Gastroesophageal sphincter (tissue), 4 donors: ENCODE measurements at regions not wholly inside any gene's neighbourhood (a gene's known extent, or its start where the extent isn't known, plus 50 kb on each side); places are given as distances from the start of the nearest gene placed in this dataset.

Experiments
- ATAC-seq: fragments of 150-250 bp; one replicate; pipeline ENCODE4 v1.9.1; 2016; ENCODE audit warnings: mild to moderate bottlenecking, moderate library complexity
- H3K27ac ChIP-seq, 4 donors: fragments of 200-600 bp; sonication (generic) in 3 of 4; 1 replicate in 3 of 4; 2 replicates in 1 of 4; pipeline ENCODE4 v1.5.1; 2016 to 2019
- H3K27me3 ChIP-seq: fragments of 200-600 bp; sonication (generic); one replicate; pipeline ENCODE4 v1.5.1; 2019
- H3K36me3 ChIP-seq, 2 donors: fragments of 200-600 bp; sonication (generic); one replicate each; pipeline ENCODE4 v1.5.1; 2019; ENCODE audit warnings: control low read depth in 1 of 2
- H3K4me1 ChIP-seq, 3 donors: fragments of 200-600 bp; sonication (generic); 1 replicate in 2 of 3; 2 replicates in 1 of 3; pipeline ENCODE4 v1.5.1; 2016 to 2019; ENCODE audit warnings: control low read depth in 2 of 3
- H3K4me3 ChIP-seq, 2 donors: fragments of 200-600 bp; sonication (generic); one replicate each; pipeline ENCODE4 v1.5.1; 2019; ENCODE audit warnings: mild to moderate bottlenecking in 1 of 2, moderate library complexity in 1 of 2
- H3K9me3 ChIP-seq, 3 donors: fragments of 200-600 bp; sonication (generic); one replicate each; pipeline ENCODE4 v1.5.1; 2017 to 2019; ENCODE audit warnings: control low read depth in 2 of 3
- EP300 ChIP-seq: sonication (generic); formaldehyde crosslinking; IDR thresholded peaks from one replicate; pipeline ENCODE4 v1.6.1; 2017; ENCODE audit warnings: antibody characterized with exemption, mild to moderate bottlenecking
- POLR2A ChIP-seq, 2 donors: fragments of 450-650 bp; IDR thresholded peaks; one replicate each; pipeline ENCODE4 v1.6.1; 2017; ENCODE audit warnings: antibody characterized with exemption in 2 of 2, mild to moderate bottlenecking in 2 of 2, moderate library complexity in 1 of 2
- POLR2AphosphoS5 ChIP-seq: sonication (generic); formaldehyde crosslinking; IDR thresholded peaks from one replicate; pipeline ENCODE4 v1.6.1; 2017; ENCODE audit warnings: antibody characterized with exemption
- WGBS, 2 donors: methylation state at CpG; one replicate each; pipeline ENCODE4 v1.1.5; 2018; ENCODE audit warnings: low coverage in 1 of 2; 5-methylcytosine and 5-hydroxymethylcytosine counted together
- TF ChIP-seq, protein P1 (sequence below), 4 experiments: fragments of 200-600 bp in 2 of 4; fragments of 450-650 bp in 2 of 4; sonication (generic) in 1 of 4; IDR thresholded peaks; one replicate each; pipeline ENCODE4 v1.5.1; 2017 to 2019; ENCODE audit warnings: antibody characterized with exemption in 4 of 4, mild to moderate bottlenecking in 2 of 4, moderate library complexity in 2 of 4

DNA sequence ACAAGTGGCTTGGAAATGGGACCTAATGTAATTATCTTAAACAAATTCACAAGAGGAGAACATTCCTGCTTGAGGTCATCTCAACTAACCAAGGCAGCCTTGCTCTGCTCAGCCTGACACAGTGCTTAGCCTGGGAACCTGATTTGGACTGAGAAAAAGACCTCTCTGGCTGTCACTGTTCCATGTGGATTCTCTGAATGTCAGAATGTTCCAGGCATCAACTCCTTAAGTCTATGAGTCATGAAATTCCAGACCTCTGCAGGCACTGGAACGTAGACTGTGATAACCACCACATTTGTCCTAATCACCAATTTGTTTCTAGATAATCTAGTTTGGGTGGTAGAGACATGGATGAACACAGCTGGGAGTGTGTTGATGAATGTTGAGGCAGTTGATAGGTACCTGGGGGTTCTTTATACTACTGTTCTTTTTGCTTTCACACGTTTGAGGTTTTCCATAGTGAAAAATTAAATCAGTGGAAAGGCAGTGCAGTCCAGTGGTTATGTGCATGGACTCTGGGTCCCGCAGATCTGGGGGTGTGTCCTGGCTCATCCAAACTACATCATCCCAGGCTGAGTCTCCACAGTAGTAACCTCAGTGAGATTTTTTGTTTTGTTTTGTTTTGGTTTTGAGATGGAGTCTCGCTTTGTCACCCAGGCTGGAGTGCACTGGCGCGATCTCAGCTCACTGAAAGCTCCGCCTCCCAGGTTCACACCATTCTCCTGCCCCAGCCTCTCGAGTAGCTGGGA is 269.6 kb downstream of the MN1 start:
- TF ChIP-seq, protein P1, sequence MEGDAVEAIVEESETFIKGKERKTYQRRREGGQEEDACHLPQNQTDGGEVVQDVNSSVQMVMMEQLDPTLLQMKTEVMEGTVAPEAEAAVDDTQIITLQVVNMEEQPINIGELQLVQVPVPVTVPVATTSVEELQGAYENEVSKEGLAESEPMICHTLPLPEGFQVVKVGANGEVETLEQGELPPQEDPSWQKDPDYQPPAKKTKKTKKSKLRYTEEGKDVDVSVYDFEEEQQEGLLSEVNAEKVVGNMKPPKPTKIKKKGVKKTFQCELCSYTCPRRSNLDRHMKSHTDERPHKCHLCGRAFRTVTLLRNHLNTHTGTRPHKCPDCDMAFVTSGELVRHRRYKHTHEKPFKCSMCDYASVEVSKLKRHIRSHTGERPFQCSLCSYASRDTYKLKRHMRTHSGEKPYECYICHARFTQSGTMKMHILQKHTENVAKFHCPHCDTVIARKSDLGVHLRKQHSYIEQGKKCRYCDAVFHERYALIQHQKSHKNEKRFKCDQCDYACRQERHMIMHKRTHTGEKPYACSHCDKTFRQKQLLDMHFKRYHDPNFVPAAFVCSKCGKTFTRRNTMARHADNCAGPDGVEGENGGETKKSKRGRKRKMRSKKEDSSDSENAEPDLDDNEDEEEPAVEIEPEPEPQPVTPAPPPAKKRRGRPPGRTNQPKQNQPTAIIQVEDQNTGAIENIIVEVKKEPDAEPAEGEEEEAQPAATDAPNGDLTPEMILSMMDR (IDR thresholded peaks at IDR 0.05): no peak
- peak; percentile 53 for TF ChIP-seq POLR2AphosphoS5
- Histone ChIP-seq H3K36me3 (no peaks in the 10 kb centered on the region), H3K27me3 (peaks cover under 1% of the 10 kb centered on the region), H3K4me1 (no peaks in the 10 kb centered on the region), H3K4me3 (no peak overlapping the region), H3K9me3 (peaks cover 0 to 9% (median 0%) of the 10 kb centered on the region in 3 donors), H3K27ac (no peak overlapping the region)
- ATAC-seq: peak; percentile 60
- WGBS, 2 donors: 58 to 90% methylated on average over 5 to 7 of the region's 8 CpGs

DNA sequence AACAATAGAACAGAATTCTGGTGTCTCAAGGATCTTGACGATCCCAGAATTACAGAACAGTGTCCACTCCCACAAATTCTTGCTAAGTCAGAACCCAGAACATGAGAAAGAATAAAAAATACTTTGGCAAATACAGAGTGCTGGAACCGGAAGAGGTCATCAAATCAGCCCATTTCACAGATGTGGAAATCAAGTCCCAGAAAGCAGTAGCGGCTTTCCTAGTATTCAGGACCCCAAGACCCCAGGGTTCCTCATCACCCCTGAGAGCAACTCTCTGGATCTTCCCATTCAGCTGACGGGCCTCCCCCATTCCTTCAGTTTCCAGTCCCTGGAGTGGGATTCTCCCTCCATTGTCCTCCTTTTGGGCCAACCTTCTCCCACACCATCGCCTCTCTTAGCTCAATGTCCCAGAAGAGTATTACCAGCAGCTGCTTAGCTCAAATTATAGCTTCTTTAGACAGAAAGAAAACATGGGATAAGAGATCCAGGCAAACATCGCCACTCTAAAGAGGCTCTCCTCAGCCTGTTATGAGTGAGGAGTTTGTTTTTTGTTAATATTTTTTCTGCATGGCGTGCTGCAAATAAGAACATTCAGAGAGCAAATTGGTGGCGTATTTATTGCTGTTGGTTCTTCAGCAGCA is 268.3 kb downstream of the MN1 start:
- ATAC-seq: no peak
- no peaks in the 10 kb centered on the region for H3K4me1 ChIP-seq
- TF ChIP-seq EP300 (no peak), POLR2AphosphoS5 (no peak), POLR2A (IDR thresholded peaks at IDR 0.05) (no peak)
- TF ChIP-seq, protein P1 (IDR thresholded peaks at IDR 0.05): no peak

DNA sequence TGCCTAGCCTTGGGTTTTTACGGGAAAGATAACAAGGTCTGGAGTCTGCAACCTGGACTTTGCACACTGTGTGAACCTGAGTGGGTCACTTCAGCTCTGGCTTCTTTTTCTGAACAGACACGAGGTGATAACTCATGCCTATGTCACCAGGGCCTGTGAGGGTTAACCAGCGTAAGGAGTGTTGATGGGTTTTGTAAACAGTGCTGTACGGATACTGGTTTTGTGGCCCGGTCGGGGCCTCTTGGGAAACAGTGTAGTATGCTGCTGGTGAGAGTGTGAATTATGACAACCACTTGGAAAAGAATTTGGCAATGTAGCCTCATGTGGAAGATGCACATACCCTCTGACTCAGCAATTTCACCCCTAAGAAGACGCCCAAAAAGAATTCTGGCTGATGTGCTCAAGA is 266.8 kb downstream of the MN1 start:
- no peaks in the 10 kb centered on the region for H3K27me3 ChIP-seq
- no peaks in the 10 kb centered on the region for H3K36me3 ChIP-seq
- no peak overlapping the region for H3K4me3 ChIP-seq
- TF ChIP-seq EP300 (no peak), POLR2AphosphoS5 (peak; percentile 28)
- ATAC-seq: peak; percentile 46
- 21 to 32% methylated on average over 3 to 5 of the region's 7 CpGs for WGBS, 2 donors
- H3K9me3 ChIP-seq: peaks cover 0 to 9% (median 0%) of the 10 kb centered on the region in 3 donors
- H3K27ac ChIP-seq: no peak overlapping the region
- H3K4me1 ChIP-seq: no peaks in the 10 kb centered on the region

More for the DNA sequence above, 268.3 kb downstream of the MN1 start:
- Histone ChIP-seq H3K27me3 (no peaks in the 10 kb centered on the region), H3K4me3 (no peak overlapping the region), H3K27ac (no peak overlapping the region), H3K36me3 (no peaks in the 10 kb centered on the region), H3K9me3 (peaks cover 0 to 9% (median 0%) of the 10 kb centered on the region in 3 donors)
- 70 to 84% methylated on average over 5 to 7 of the region's 8 CpGs for WGBS, 2 donors

DNA sequence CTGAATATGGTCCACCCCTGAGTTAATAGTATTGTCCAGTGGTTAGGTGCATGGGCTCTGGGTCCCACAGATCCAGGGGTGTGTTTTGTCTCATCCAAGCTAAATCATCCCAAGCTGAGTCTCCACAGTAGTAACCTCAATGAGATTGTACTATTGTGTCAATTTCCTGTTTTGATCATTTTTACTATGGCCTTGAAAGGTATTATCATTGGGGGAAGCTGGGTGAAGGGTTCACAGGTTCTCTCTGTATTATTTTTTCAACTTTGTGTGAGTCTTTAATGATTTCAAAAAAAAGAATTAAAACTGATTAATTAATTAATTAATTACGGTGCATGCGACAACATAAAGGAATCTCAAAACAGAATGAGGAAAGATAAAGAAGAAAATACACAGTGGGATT is 266.1 kb downstream of the MN1 start:
- peaks cover 0 to under 1% (median 0%) of the 10 kb centered on the region in 3 donors for H3K4me1 ChIP-seq
- H3K36me3 ChIP-seq: no peaks in the 10 kb centered on the region
- no peaks in the 10 kb centered on the region for H3K27me3 ChIP-seq
- TF ChIP-seq POLR2A (IDR thresholded peaks at IDR 0.05) (no peak), POLR2AphosphoS5 (no peak)
- TF ChIP-seq, protein P1 (IDR thresholded peaks at IDR 0.05): no peak
- peaks cover 0 to 7% (median 0%) of the 10 kb centered on the region in 3 donors for H3K9me3 ChIP-seq
- no peak for ATAC-seq
- no peak overlapping the region for H3K4me3 ChIP-seq
- 80 to 96% methylated on average over 1 to 2 of the region's 2 CpGs for WGBS, 2 donors
- no peak overlapping the region for H3K27ac ChIP-seq

DNA sequence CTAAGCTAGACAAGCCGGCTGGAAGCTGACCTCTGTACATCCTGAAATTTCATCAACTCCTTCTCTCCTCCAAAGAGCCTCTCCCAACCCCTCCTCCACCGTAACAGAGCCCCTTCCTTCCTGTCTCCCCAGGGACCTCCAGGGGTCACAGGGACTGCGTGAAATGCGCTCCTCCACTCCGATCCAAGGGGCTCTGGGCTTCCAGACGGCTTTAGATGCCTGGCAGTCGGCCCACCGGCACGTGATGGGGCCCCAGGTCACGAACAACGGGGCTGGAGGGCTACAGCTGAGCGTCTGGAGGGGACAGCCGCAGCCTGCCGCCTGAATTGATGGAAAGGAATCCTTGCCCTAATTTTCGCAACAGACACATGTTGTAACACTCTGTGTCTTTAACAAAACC is 264.1 kb downstream of the MN1 start:
- H3K36me3 ChIP-seq: no peaks in the 10 kb centered on the region
- H3K27me3 ChIP-seq: no peaks in the 10 kb centered on the region
- peak overlapping the region in 2 of 4 donors; percentile 2 to 21 for H3K27ac ChIP-seq
- WGBS, 2 donors: 42 to 86% methylated on average over 1 to 10 of the region's 15 CpGs
- H3K4me1 ChIP-seq: peaks cover 0 to 10% (median 0%) of the 10 kb centered on the region in 3 donors
- H3K9me3 ChIP-seq: no peaks in the 10 kb centered on the region
- ATAC-seq: peak; percentile 25
- TF ChIP-seq POLR2AphosphoS5 (no peak), EP300 (no peak), POLR2A (IDR thresholded peaks at IDR 0.05) (no peak)
- TF ChIP-seq, protein P1 (IDR thresholded peaks at IDR 0.05): no peak
- no peak overlapping the region for H3K4me3 ChIP-seq
